Activated CD4-positive, alpha-beta T cell treated with anti-CD3 and anti-CD28 coated beads for 36 hours (primary cell): ENCODE measurements at regions not wholly inside any gene's neighbourhood (a gene's known extent, or its start where the extent isn't known, plus 50 kb on each side); places are given as distances from the start of the nearest gene placed in this dataset.

Source experiments
- ATAC-seq: fragments of 200-7000 bp; cut with Tn5 transposase; one replicate; pipeline ENCODE4 v1.10.0; 2021; ENCODE audit warnings: mild to moderate bottlenecking, moderate library complexity
- CTCF ChIA-PET: fragments of 350-600 bp; sonication (Branson Sonifier 250); formaldehyde crosslinking; loops from one replicate; lab custom pipeline; 2021; ENCODE audit warnings: antibody characterized with exemption; lab: Charles Lee
- POLR2A ChIA-PET: fragments of 350-600 bp; sonication (Branson Sonifier 250); formaldehyde crosslinking; loops from one replicate; lab custom pipeline; 2021; ENCODE audit warnings: antibody characterized with exemption, inconsistent platforms; lab: Charles Lee
- DNase-seq: peaks from one replicate; pipeline ENCODE4 v3.0.0-alpha.2; 2020
- H3K27ac Mint-ChIP-seq: one replicate; pipeline ENCODE4 v1.8.0; 2021; ENCODE audit warnings: mixed read lengths
- H3K27me3 Mint-ChIP-seq: one replicate; pipeline ENCODE4 v1.8.0; 2021; ENCODE audit warnings: mixed read lengths
- H3K36me3 Mint-ChIP-seq: one replicate; pipeline ENCODE4 v1.8.0; 2021; ENCODE audit warnings: low read depth, mixed read lengths
- H3K4me1 Mint-ChIP-seq: one replicate; pipeline ENCODE4 v1.8.0; 2021; ENCODE audit warnings: mixed read lengths
- H3K4me3 Mint-ChIP-seq: one replicate; pipeline ENCODE4 v1.8.0; 2021; ENCODE audit warnings: mild to moderate bottlenecking, moderate library complexity, mixed read lengths
- H3K9me3 Mint-ChIP-seq: one replicate; pipeline ENCODE4 v1.8.0; 2021; ENCODE audit warnings: low read depth, mixed read lengths
- intact Hi-C, 2 experiments: fragments of 100-400 bp; cut with DNase I in 1 of 2; cut with micrococcal nuclease in 1 of 2; formaldehyde crosslinking; loops; one replicate each; pipeline versions ENCODE4 v1.14.2 to v1.15.1; 2022 to 2024; cut with DNase I, micrococcal nuclease

GRCh38 chr6:44653091-44653490, 265.6 kb downstream of the CDC5L start:
- ChIA-PET POLR2A (no interaction called here), CTCF (interaction anchor here (0.6 to 1.9 kb wide), 6 partner anchors 8 to 1269 kb away, joined by 3 to 8 read pairs (median 4); no protein-coding TSS in a partner anchor)
- Mint-ChIP-seq H3K36me3 (no peaks in the 10 kb centered on the region), H3K27me3 (peaks cover 4% of the 10 kb centered on the region), H3K27ac (no peak overlapping the region), H3K4me3 (no peak overlapping the region), H3K9me3 (peaks cover 2% of the 10 kb centered on the region), H3K4me1 (peaks cover 17% of the 10 kb centered on the region)
- intact Hi-C loops, result loop anchor here in 1 of 2 experiments (10.0 kb wide), 1 partner anchor 178 kb away; no protein-coding TSS in a partner anchor
- DNase-seq, result no peak
- no peak for ATAC-seq

GRCh38 chr6:44653761-44654218, 266.3 kb downstream of the CDC5L start:
- DNase-seq (no peak), ATAC-seq (no peak)
- Mint-ChIP-seq H3K4me3 (no peak overlapping the region), H3K36me3 (no peaks in the 10 kb centered on the region), H3K27ac (no peak overlapping the region), H3K27me3 (peaks cover 4% of the 10 kb centered on the region), H3K9me3 (peaks cover 3% of the 10 kb centered on the region), H3K4me1 (peaks cover 17% of the 10 kb centered on the region)
- intact Hi-C loops, result loop anchor here (2.0 to 10.0 kb wide), 2 partner anchors 179 to 1269 kb away; no protein-coding TSS in a partner anchor
- CTCF ChIA-PET, result interaction anchor here (0.5 to 1.9 kb wide), 9 partner anchors 8 to 1268 kb away, joined by 3 to 8 read pairs (median 4); no protein-coding TSS in a partner anchor
- POLR2A ChIA-PET, result no interaction called here

GRCh38 chr6:44655412-44656342, 268.2 kb downstream of the CDC5L start:
- peak; percentile 85 for DNase-seq
- peaks cover 4% of the 10 kb centered on the region for H3K27me3 Mint-ChIP-seq
- H3K36me3 Mint-ChIP-seq, result no peaks in the 10 kb centered on the region
- H3K4me1 Mint-ChIP-seq, result peaks cover 13% of the 10 kb centered on the region
- H3K27ac Mint-ChIP-seq, result peak overlapping the region; percentile 75
- CTCF ChIA-PET, result interaction anchor here (0.5 to 2.3 kb wide), 44 partner anchors 9 to 1269 kb away, joined by 3 to 19 read pairs (median 4); no protein-coding TSS in a partner anchor
- H3K4me3 Mint-ChIP-seq, result no peak overlapping the region
- H3K9me3 Mint-ChIP-seq, result peaks cover 3% of the 10 kb centered on the region
- intact Hi-C loops, result loop anchor here (1.0 to 10.0 kb wide), 7 partner anchors 181 to 1267 kb away; partner anchors contain the start of gene SUPT3H (in 1 of the 2)
- ATAC-seq, result peak; percentile 77
- POLR2A ChIA-PET, result no interaction called here

- ChIA-PET CTCF (interaction anchor here (0.6 to 2.3 kb wide), 11 partner anchors 10 to 1058 kb away, joined by 3 to 19 read pairs (median 5); no protein-coding TSS in a partner anchor), POLR2A (no interaction called here)
- ATAC-seq (no peak), DNase-seq (no peak)
- H3K36me3 Mint-ChIP-seq, result no peaks in the 10 kb centered on the region
- no peak overlapping the region for H3K4me3 Mint-ChIP-seq
- intact Hi-C loops, result loop anchor here (5.0 to 10.0 kb wide), 3 partner anchors 182 to 721 kb away; partner anchors contain the start of gene SUPT3H (in 1 of the 2)
- peaks cover 13% of the 10 kb centered on the region for H3K4me1 Mint-ChIP-seq
- H3K9me3 Mint-ChIP-seq, result peaks cover 3% of the 10 kb centered on the region
- H3K27me3 Mint-ChIP-seq, result peaks cover 4% of the 10 kb centered on the region
- H3K27ac Mint-ChIP-seq, result no peak overlapping the region
Observed at GRCh38 chr6:44656691-44657090, 269.2 kb downstream of the CDC5L start.

- Mint-ChIP-seq H3K27me3 (peaks cover 4% of the 10 kb centered on the region), H3K9me3 (peaks cover 3% of the 10 kb centered on the region), H3K4me1 (peaks cover 13% of the 10 kb centered on the region), H3K4me3 (no peak overlapping the region), H3K27ac (no peak overlapping the region), H3K36me3 (no peaks in the 10 kb centered on the region)
- intact Hi-C loops, result loop anchor here (5.0 to 10.0 kb wide), 3 partner anchors 183 to 720 kb away; partner anchors contain the start of gene SUPT3H (in 1 of the 2)
- CTCF ChIA-PET, result interaction anchor here (0.7 to 2.3 kb wide), 6 partner anchors 17 to 1057 kb away, joined by 3 to 19 read pairs (median 4); no protein-coding TSS in a partner anchor
- DNase-seq, result no peak
- ATAC-seq, result no peak
- POLR2A ChIA-PET, result no interaction called here
Observed at GRCh38 chr6:44657206-44657819, 269.8 kb downstream of the CDC5L start.

- H3K27me3 Mint-ChIP-seq, result no peaks in the 10 kb centered on the region
- H3K4me1 Mint-ChIP-seq, result peaks cover 13% of the 10 kb centered on the region
- ChIA-PET POLR2A (no interaction called here), CTCF (interaction anchor here (0.6 kb wide), 1 partner anchor 418 kb away, joined by 3 read pairs; no protein-coding TSS in a partner anchor)
- intact Hi-C loops, result loop anchor here (5.0 to 10.0 kb wide), 3 partner anchors 184 to 719 kb away; partner anchors contain the start of gene SUPT3H (in 1 of the 2)
- H3K9me3 Mint-ChIP-seq, result peaks cover 3% of the 10 kb centered on the region
- DNase-seq, result no peak
- no peak overlapping the region for H3K4me3 Mint-ChIP-seq
- H3K36me3 Mint-ChIP-seq, result no peaks in the 10 kb centered on the region
- ATAC-seq, result no peak
- no peak overlapping the region for H3K27ac Mint-ChIP-seq
Observed at GRCh38 chr6:44658571-44658970, 271.1 kb downstream of the CDC5L start.

- Mint-ChIP-seq H3K9me3 (peaks cover 3% of the 10 kb centered on the region), H3K36me3 (no peaks in the 10 kb centered on the region), H3K4me1 (peaks cover 9% of the 10 kb centered on the region), H3K27ac (no peak overlapping the region), H3K27me3 (no peaks in the 10 kb centered on the region), H3K4me3 (no peak overlapping the region)
- ATAC-seq (no peak), DNase-seq (no peak)
- ChIA-PET POLR2A (no interaction called here), CTCF (interaction anchor here (0.7 kb wide), 1 partner anchor 184 kb away, joined by 3 read pairs; no protein-coding TSS in a partner anchor)
- intact Hi-C loops, result loop anchor here (5.0 to 10.0 kb wide), 3 partner anchors 185 to 718 kb away; partner anchors contain the start of gene SUPT3H (in 1 of the 2)
Observed at GRCh38 chr6:44659726-44660125, 272.2 kb downstream of the CDC5L start.

GRCh38 chr6:44660561-44661220, 273.2 kb downstream of the CDC5L start:
- peaks cover 3% of the 10 kb centered on the region for H3K9me3 Mint-ChIP-seq
- no peak overlapping the region for H3K27ac Mint-ChIP-seq
- ChIA-PET POLR2A (no interaction called here), CTCF (interaction anchor here (0.7 to 1.1 kb wide), 3 partner anchors 8 to 30 kb away, joined by 3 read pairs; no protein-coding TSS in a partner anchor)
- intact Hi-C loops, result no loop called here
- no peak for DNase-seq
- no peak for ATAC-seq
- no peaks in the 10 kb centered on the region for H3K27me3 Mint-ChIP-seq
- H3K36me3 Mint-ChIP-seq, result no peaks in the 10 kb centered on the region
- H3K4me3 Mint-ChIP-seq, result no peak overlapping the region
- peaks cover under 1% of the 10 kb centered on the region for H3K4me1 Mint-ChIP-seq

GRCh38 chr6:44661221-44662008, 273.9 kb downstream of the CDC5L start:
- H3K27me3 Mint-ChIP-seq, result no peaks in the 10 kb centered on the region
- H3K4me1 Mint-ChIP-seq, result no peaks in the 10 kb centered on the region
- H3K27ac Mint-ChIP-seq, result no peak overlapping the region
- H3K9me3 Mint-ChIP-seq, result peaks cover 3% of the 10 kb centered on the region
- no peaks in the 10 kb centered on the region for H3K36me3 Mint-ChIP-seq
- POLR2A ChIA-PET, result no interaction called here
- no peak overlapping the region for H3K4me3 Mint-ChIP-seq
- ATAC-seq, result no peak
- intact Hi-C loops, result no loop called here
- CTCF ChIA-PET, result interaction anchor here (0.7 to 1.1 kb wide), 4 partner anchors 9 to 1261 kb away, joined by 3 read pairs; no protein-coding TSS in a partner anchor
- DNase-seq, result no peak
